GM12864 (cell line): ENCODE measurements at regions not wholly inside any gene's neighbourhood (a gene's known extent, or its start where the extent isn't known, plus 50 kb on each side); places are given as distances from the start of the nearest gene placed in this dataset.

Source experiments
- DNase-seq: peaks from one replicate; pipeline ENCODE4 v3.0.0-alpha.2; 2011; ENCODE audit warnings: low read depth
- H3K4me3 ChIP-seq: 2 replicates; pipeline ENCODE4 v1.5.1; 2011; ENCODE audit warnings: mild to moderate bottlenecking, low read depth, low read length, control low read depth
- CTCF ChIP-seq: IDR thresholded peaks from 2 replicates; pipeline ENCODE4 v1.5.1; 2011; ENCODE audit warnings: low read depth, mild to moderate bottlenecking, moderate library complexity, low read length, control low read depth, inconsistent platforms; ENCODE audit errors: missing control alignments

DNA sequence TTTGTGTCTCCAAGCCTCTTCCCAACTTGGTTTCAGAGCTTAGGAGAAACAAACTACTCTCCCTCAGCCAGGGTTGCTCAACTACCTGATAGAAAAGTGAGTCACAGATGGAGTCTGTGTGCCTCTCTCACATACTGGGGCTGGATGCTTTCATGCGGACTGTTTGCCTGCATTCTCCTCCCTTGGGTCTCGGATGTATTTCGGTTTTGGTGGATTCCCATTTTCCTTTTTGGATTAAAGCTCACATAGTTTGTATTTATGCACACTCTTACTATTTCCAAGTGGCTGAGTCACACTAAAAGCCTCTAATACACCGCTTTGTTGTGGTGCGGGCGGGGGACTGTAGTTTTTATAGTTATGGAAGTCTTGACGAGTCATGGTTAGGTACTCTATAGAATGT lies 505.4 kb downstream of the LRFN5 start:
- DNase-seq = no peak
- no peak overlapping the region for H3K4me3 ChIP-seq
- no peak for TF ChIP-seq CTCF

DNA sequence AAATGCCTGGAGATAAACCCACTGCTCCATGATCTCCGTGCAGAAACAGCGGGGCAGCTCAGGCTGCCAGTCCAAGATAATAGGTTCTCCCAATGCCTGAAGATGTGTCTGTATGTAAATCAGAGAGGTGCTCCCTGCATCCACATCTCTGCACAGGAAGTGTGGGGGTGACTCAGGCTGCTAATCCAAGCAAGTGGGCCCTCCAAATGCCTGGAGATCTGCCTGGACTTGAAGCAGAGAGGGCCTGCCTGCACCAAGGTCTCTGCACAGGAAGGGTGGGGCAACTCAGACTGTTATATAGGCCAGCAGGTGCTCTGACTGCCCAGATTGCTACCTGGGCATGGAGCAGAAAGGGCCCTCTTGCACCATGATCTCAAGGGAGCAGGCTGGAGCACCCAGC lies 504.7 kb downstream of the LRFN5 start:
- no peak for TF ChIP-seq CTCF
- no peak overlapping the region for H3K4me3 ChIP-seq
- DNase-seq = no peak

DNA sequence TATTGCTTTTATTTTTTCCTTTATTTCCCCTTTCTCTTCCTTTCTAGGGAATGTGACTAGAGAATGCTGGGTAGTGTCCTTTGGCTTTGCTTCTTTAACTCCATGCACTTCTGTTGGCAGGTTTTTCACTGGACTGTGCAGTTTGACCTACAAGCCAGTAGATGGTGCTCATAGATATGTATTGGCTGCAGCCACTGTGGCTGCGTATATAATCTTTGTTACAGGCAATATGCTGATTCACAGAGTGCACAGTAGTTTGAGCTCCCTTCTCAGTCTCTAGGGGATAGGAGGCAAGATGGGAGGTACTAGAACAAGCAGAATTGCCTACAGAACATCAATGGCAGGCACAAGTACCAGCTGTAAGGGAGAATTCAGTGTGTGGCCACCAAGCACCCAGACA lies 503.5 kb downstream of the LRFN5 start:
- no peak for DNase-seq
- TF ChIP-seq CTCF = peak; percentile 47
- no peak overlapping the region for H3K4me3 ChIP-seq

- no peak for DNase-seq
- H3K4me3 ChIP-seq = no peak overlapping the region
- TF ChIP-seq CTCF = no peak
Measured at GRCh38 chr14:42095155-42095554, 488.5 kb downstream of the LRFN5 start.

DNA sequence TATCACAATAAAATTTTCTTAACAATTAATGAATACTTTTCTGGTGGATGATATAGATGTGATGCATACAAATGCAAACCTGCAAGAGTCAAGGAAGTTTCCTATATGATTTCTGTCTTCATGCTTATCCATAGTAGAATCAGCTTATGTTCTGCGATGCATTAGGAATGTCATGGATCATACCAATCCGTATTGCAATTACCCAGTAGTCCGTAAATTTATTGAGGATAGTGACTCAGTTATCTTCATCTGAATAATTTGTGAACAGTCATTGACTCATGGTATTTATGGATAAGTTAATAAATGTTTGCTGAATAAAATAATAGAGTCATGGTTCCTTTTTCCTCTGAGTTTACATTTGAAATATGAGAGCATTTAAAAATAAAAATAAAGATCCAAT lies 483.4 kb downstream of the LRFN5 start:
- no peak for DNase-seq
- H3K4me3 ChIP-seq = no peak overlapping the region
- no peak for TF ChIP-seq CTCF

GRCh38 chr14:42079911-42080310 lies 473.2 kb downstream of the LRFN5 start:
- H3K4me3 ChIP-seq = no peak overlapping the region
- no peak for TF ChIP-seq CTCF
- DNase-seq = no peak

DNA sequence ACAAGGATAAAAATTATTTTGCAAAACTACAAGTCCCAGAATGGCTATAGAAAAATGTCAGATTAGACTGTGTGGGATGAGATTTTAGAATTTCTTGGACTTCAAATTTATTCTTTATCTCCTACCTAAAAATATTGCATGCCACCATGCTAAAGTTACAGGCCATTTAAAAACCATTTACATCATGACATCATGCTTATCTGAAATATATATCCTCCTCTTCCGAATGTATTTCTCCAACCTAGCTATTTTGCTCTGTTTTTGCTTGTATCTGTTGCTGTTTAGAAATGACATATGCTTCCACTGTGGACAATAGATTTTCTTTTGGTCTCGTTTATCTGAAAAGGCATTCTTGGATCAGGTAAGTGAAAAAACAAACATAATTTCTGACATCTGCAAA lies 471.7 kb downstream of the LRFN5 start:
- TF ChIP-seq CTCF = no peak
- no peak for DNase-seq
- no peak overlapping the region for H3K4me3 ChIP-seq
